Adipocyte (in vitro differentiated cells): ENCODE measurements at regions not wholly inside any gene's neighbourhood (a gene's known extent, or its start where the extent isn't known, plus 50 kb on each side); places are given as distances from the start of the nearest gene placed in this dataset.
"Not testable (repeated sequence)": the region's sequence is repeated elsewhere in the genome, so short reads cannot be mapped to it uniquely, and the experiment has no call there.

ENCODE experiments used
- DNase-seq: peaks from one replicate; pipeline ENCODE4 v3.0.0-alpha.2; 2015; ENCODE audit warnings: low read depth
- H3K27me3 ChIP-seq: replicated peaks from 2 replicates; pipeline ENCODE4 v1.7.0; 2013; ENCODE audit warnings: mild to moderate bottlenecking, low read length, moderate library complexity; ENCODE audit not compliant: control insufficient read depth, insufficient read depth
- H3K36me3 ChIP-seq: 2 replicates; pipeline ENCODE4 v1.7.0; 2013; ENCODE audit warnings: low read length, mild to moderate bottlenecking, moderate library complexity; ENCODE audit not compliant: control insufficient read depth, insufficient read depth, severe bottlenecking
- H3K4me1 ChIP-seq: 2 replicates; pipeline ENCODE4 v1.7.0; 2013; ENCODE audit warnings: mild to moderate bottlenecking, low read length, moderate library complexity; ENCODE audit not compliant: control insufficient read depth, insufficient read depth
- H3K4me3 ChIP-seq: 2 replicates; pipeline ENCODE4 v1.7.0; 2013; ENCODE audit warnings: mild to moderate bottlenecking, low read length, moderate library complexity
- H3K9ac ChIP-seq: 2 replicates; pipeline ENCODE4 v1.7.0; 2013; ENCODE audit warnings: mild to moderate bottlenecking, low read length, moderate library complexity
- H3K9me3 ChIP-seq: 2 replicates; pipeline ENCODE4 v1.7.0; 2013; ENCODE audit warnings: mild to moderate bottlenecking, low read length, moderate library complexity; ENCODE audit not compliant: control insufficient read depth

DNA sequence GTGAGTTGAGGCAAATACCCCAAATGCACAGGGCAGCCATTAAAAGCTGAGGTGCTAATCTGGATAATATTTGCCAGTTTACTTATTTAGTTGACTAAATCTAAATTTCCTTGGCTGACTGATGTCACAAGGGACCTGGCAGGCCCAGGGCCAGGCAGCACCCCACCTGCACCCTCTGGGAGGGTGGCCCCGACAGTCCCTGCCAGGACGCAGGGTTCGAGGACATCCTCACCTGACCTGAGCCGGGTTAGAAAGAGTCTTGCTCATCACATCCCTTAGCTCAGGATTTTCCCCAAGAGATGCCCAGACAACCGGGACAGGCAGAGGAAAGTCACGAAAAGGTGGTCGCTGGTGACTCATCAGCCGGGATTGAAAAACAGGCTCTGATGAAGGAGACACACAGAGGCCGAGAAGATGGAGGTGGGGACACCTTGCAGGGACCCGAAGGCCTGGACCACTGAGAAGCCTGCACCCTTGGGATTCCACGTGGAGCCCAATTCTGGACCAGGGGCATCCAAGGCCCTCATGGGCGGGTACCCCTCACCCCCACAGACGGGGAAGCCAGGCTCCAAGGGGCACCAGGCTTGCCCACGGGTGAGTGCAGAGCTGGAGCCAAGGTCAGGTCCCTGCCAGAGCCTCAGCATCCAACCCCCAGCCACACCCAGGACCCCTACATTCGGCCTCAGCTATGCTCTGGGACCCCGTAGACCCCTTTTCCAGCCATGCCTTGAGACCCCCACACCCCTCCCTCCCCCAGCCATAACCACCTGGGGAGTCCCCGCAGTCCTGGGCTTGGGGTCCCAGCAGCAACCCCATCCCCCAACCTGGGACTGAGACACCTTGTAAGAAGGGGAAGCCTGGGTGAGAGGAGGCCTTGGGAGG lies 103.2 kb downstream of the SOX1 start:
- Histone ChIP-seq H3K27me3 (no peaks in the 10 kb centered on the region), H3K9me3 (peaks cover 11% of the 10 kb centered on the region), H3K4me3 (no peak overlapping the region), H3K36me3 (no peaks in the 10 kb centered on the region), H3K9ac (no peak overlapping the region), H3K4me1 (no peaks in the 10 kb centered on the region)
- DNase-seq = no peak

- H3K4me3 ChIP-seq = no peak overlapping the region
- no peaks in the 10 kb centered on the region for H3K4me1 ChIP-seq
- H3K36me3 ChIP-seq = no peaks in the 10 kb centered on the region
- H3K27me3 ChIP-seq = no peaks in the 10 kb centered on the region
- DNase-seq = no peak
- no peak overlapping the region for H3K9ac ChIP-seq
- peaks cover 11% of the 10 kb centered on the region for H3K9me3 ChIP-seq
Observed at GRCh38 chr13:112170823-112171569, 104.0 kb downstream of the SOX1 start.

GRCh38 chr13:112171570-112171965 lies 104.6 kb downstream of the SOX1 start:
- H3K4me3 ChIP-seq = no peak overlapping the region
- H3K36me3 ChIP-seq = no peaks in the 10 kb centered on the region
- H3K9ac ChIP-seq = no peak overlapping the region
- no peaks in the 10 kb centered on the region for H3K4me1 ChIP-seq
- no peaks in the 10 kb centered on the region for H3K27me3 ChIP-seq
- no peak for DNase-seq
- peaks cover 11% of the 10 kb centered on the region for H3K9me3 ChIP-seq

DNA sequence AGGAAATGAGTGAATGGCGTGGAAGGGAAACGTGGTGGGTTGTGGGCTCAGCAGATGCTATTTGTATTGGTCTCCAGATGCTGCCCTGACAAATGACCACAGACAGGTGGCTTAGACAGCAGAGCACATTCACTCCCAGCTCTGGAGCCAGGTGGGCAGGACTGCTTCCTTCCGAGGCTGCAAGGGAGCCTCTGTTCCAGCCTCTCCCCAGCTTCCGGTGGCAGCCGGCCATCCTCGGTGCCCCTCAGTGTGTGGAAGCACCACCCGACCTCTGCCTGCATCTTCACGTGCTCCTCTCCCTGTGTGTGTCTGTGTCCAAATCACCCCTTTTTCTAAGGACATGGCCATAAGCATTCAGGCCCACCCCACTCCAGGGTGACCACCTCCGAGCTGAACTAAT lies 105.1 kb downstream of the SOX1 start:
- H3K4me3 ChIP-seq = no peak overlapping the region
- no peaks in the 10 kb centered on the region for H3K36me3 ChIP-seq
- no peak overlapping the region for H3K9ac ChIP-seq
- DNase-seq = no peak
- no peaks in the 10 kb centered on the region for H3K4me1 ChIP-seq
- peaks cover 11% of the 10 kb centered on the region for H3K9me3 ChIP-seq
- H3K27me3 ChIP-seq = no peaks in the 10 kb centered on the region

DNA sequence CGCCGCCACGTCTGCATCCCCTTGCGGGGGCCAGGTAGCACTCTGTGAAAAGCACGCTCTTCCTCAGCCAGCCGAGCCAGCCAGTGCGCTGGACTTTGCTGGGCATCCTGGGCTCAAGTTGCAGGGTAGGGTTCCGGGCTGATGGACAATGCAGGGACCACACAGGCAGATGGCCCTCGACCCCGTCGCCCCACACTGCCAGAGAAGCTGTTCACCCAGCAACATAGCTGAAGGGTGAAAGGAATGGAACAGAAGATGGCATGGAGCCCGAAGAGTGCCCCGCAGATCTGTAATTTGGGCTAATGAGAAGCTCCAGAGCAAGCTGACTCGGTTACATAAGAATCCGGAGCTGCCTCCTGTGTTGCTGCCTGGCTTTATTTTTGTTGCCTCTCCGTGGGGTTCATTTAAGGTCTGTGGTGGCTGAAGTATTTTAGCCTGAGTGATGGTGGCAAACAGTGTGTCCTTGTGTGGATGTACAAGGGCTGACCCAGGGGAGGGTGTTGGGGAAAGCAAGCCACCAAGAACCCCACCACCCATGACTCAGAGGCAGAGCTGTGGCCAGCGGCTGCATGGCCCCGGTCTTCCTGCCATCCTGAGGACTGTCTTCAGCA lies 105.8 kb downstream of the SOX1 start:
- Histone ChIP-seq H3K9ac (no peak overlapping the region), H3K4me3 (no peak overlapping the region), H3K4me1 (no peaks in the 10 kb centered on the region), H3K27me3 (no peaks in the 10 kb centered on the region), H3K36me3 (no peaks in the 10 kb centered on the region), H3K9me3 (peaks cover 11% of the 10 kb centered on the region)
- DNase-seq = no peak

GRCh38 chr13:112174476-112175110 lies 107.6 kb downstream of the SOX1 start:
- DNase-seq = no peak
- H3K4me3 ChIP-seq = no peak overlapping the region
- no peaks in the 10 kb centered on the region for H3K36me3 ChIP-seq
- peaks cover 3% of the 10 kb centered on the region for H3K27me3 ChIP-seq
- H3K9me3 ChIP-seq = peaks cover 11% of the 10 kb centered on the region
- H3K4me1 ChIP-seq = no peaks in the 10 kb centered on the region
- no peak overlapping the region for H3K9ac ChIP-seq

DNA sequence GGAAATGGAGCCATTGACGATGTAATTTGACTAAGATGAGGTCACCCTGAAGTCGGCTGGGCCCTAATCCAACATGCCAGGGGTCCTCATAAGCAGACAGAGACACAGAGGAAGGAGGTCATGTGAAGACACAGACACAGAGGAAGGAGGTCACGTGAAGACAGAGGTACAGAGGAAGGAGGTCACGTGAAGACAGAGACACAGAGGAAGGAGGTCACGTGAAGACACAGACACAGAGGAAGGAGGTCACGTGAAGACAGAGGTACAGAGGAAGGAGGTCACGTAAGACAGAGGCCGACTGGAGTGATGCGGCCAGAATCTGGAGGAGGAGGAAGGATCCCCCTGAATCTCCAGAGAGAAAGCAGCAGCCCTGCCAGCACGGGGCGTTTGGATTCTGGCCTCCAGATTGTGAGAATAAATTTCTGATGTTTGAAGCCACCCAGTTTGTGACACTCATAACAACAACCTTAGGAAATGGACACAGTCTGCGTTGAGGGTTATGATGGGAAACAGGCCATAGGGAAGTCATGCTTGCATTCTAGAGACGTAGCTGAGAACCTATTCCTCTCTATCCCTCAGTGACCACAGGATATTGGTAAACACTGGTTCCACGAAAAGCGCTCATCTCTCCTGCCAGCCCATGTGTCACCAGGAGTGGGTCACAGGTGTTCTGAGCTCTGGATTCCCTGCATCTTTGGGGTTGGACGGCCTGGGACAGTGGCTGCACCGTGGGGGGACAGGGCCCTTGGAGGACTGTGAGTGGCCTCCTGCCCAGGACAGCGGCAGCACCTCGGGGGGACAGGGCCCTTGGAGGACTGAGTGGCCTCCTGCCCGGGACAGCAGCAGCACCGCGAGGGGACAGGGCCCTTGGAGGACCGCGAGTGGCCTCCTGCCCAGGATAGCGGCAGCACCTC lies 108.5 kb downstream of the SOX1 start:
- no peak overlapping the region for H3K9ac ChIP-seq
- DNase-seq = no peak
- no peak overlapping the region for H3K4me3 ChIP-seq
- H3K36me3 ChIP-seq = no peaks in the 10 kb centered on the region
- H3K4me1 ChIP-seq = no peaks in the 10 kb centered on the region
- H3K27me3 ChIP-seq = peaks cover 3% of the 10 kb centered on the region
- peaks cover 11% of the 10 kb centered on the region for H3K9me3 ChIP-seq

- not testable (repeated sequence) for H3K36me3 ChIP-seq, H3K4me1 ChIP-seq, H3K4me3 ChIP-seq, H3K9ac ChIP-seq, H3K27me3 ChIP-seq, DNase-seq
- H3K9me3 ChIP-seq = peaks cover 11% of the 10 kb centered on the region
Observed at GRCh38 chr13:112176141-112177119, 109.5 kb downstream of the SOX1 start.

GRCh38 chr13:112177450-112178288 lies 110.7 kb downstream of the SOX1 start:
- H3K4me1 ChIP-seq = no peaks in the 10 kb centered on the region
- no peak for DNase-seq

More at GRCh38 chr13:112177450-112178288, 110.7 kb downstream of the SOX1 start:
- no peaks in the 10 kb centered on the region for H3K36me3 ChIP-seq
- peaks cover 11% of the 10 kb centered on the region for H3K9me3 ChIP-seq
- no peak overlapping the region for H3K9ac ChIP-seq
- peaks cover 11% of the 10 kb centered on the region for H3K27me3 ChIP-seq
- no peak overlapping the region for H3K4me3 ChIP-seq
